ENCODE measurements at regions not wholly inside any gene's neighbourhood (a gene's known extent, or its start where the extent isn't known, plus 50 kb on each side); places are given as distances from the start of the nearest gene placed in this dataset.

DNA sequence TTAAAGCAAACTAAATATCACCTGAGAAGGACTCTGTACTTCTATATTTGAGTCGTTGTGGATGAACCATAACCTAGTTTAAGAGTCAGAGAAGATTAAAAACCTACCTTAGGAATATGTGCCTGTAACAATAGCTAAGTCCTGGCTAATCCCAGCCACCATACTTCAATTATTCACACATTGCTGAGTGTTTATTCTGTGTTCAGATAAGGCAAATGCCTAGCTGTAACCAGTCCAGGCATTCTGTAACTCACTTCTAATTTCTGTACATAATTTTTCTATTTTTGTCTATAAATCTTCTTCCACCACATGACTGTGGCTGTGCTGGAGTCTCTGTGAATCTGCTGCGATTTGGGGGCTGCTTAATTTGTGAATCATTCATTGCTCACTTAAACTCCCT is 441.9 kb upstream of the ADAMTS5 start:
- TF ChIP-seq POLR2A (IDR thresholded peaks at IDR 0.05; ENCODE audit: low read depth, low read length) (no peak), POLR2AphosphoS5 (IDR thresholded peaks at IDR 0.05; ENCODE audit: insufficient read depth, low read depth, low read length) (no peak)
